IPS DF 6.9 (cell line): ENCODE measurements at regions not wholly inside any gene's neighbourhood (a gene's known extent, or its start where the extent isn't known, plus 50 kb on each side); places are given as distances from the start of the nearest gene placed in this dataset.

Source experiments
- DNase-seq: peaks from one replicate; pipeline ENCODE4 v3.0.0-alpha.2; 2013; ENCODE audit warnings: low read depth, low spot score
- H3K27ac ChIP-seq: one replicate; pipeline ENCODE4 v1.5.1; 2013; ENCODE audit warnings: low read length, control low read depth
- H3K27me3 ChIP-seq: 2 replicates; pipeline ENCODE4 v1.6.1; 2013; ENCODE audit warnings: mild to moderate bottlenecking, low read length; ENCODE audit not compliant: control insufficient read depth, insufficient read depth
- H3K36me3 ChIP-seq: 2 replicates; pipeline ENCODE4 v1.6.1; 2013; ENCODE audit warnings: low read length; ENCODE audit not compliant: control insufficient read depth, insufficient read depth
- H3K4me1 ChIP-seq: 2 replicates; pipeline ENCODE4 v1.6.1; 2013; ENCODE audit warnings: low read length; ENCODE audit not compliant: control insufficient read depth, insufficient read depth
- H3K4me3 ChIP-seq: 2 replicates; pipeline ENCODE4 v1.5.1; 2013; ENCODE audit warnings: mild to moderate bottlenecking, low read length
- H3K9me3 ChIP-seq: 2 replicates; pipeline ENCODE4 v1.6.1; 2013; ENCODE audit warnings: low read length, inconsistent platforms; ENCODE audit not compliant: control insufficient read depth, insufficient read depth
- WGBS: extraction: QIAGEN DNeasy Blood & Tissue Kit; methylation state at CpG from one replicate; pipeline ENCODE4 v1.1.7; 2013; ENCODE audit warnings: mixed read lengths, missing lambda C conversion rate; ENCODE audit not compliant: insufficient read length, insufficient coverage; 5-methylcytosine and 5-hydroxymethylcytosine counted together

- Histone ChIP-seq H3K27ac (no peak overlapping the region), H3K27me3 (no peaks in the 10 kb centered on the region), H3K4me3 (no peak overlapping the region), H3K9me3 (no peaks in the 10 kb centered on the region), H3K36me3 (no peaks in the 10 kb centered on the region), H3K4me1 (peaks cover 2% of the 10 kb centered on the region; the same call in 1 of the 2 replicates)
- no CpG with 5 or more reads among the region's 25 CpGs for WGBS
- DNase-seq: no peak
These were observed 166.1 kb upstream of the ZC3H12A start for GRCh38 chr1:37308031-37308960.

DNA sequence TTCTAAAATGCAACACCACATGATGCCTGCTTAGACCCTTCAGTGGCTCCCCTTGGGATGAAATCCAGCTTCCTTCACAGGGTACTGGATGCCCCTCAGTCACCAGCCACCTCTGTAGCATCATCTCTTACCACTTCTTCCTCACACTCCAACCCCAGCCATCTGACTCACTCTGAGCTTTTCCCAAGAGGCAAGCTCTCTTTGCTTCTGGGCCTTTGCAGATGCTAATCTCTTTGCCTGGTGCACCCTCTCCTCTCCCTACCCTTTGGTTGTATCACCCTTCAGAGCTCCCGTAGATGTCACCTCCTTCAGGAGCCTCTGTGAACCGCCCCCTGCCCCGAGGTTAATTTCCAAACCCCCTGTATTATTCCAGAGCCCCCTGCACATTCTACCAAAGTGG is 164.8 kb upstream of the ZC3H12A start:
- no peak overlapping the region for H3K4me3 ChIP-seq
- no peak for DNase-seq
- no peaks in the 10 kb centered on the region for H3K9me3 ChIP-seq
- no CpG with 5 or more reads among the region's 3 CpGs for WGBS
- no peaks in the 10 kb centered on the region for H3K36me3 ChIP-seq
- no peaks in the 10 kb centered on the region for H3K27me3 ChIP-seq
- no peak overlapping the region for H3K27ac ChIP-seq
- peaks cover 3% of the 10 kb centered on the region for H3K4me1 ChIP-seq

GRCh38 chr1:37310064-37310463 is 164.3 kb upstream of the ZC3H12A start:
- no peaks in the 10 kb centered on the region for H3K9me3 ChIP-seq
- 100% methylated on average over 1 of the region's 13 CpGs for WGBS
- H3K36me3 ChIP-seq: no peaks in the 10 kb centered on the region
- peaks cover 3% of the 10 kb centered on the region for H3K4me1 ChIP-seq
- no peak for DNase-seq
- H3K27me3 ChIP-seq: no peaks in the 10 kb centered on the region
- no peak overlapping the region for H3K4me3 ChIP-seq
- H3K27ac ChIP-seq: no peak overlapping the region

DNA sequence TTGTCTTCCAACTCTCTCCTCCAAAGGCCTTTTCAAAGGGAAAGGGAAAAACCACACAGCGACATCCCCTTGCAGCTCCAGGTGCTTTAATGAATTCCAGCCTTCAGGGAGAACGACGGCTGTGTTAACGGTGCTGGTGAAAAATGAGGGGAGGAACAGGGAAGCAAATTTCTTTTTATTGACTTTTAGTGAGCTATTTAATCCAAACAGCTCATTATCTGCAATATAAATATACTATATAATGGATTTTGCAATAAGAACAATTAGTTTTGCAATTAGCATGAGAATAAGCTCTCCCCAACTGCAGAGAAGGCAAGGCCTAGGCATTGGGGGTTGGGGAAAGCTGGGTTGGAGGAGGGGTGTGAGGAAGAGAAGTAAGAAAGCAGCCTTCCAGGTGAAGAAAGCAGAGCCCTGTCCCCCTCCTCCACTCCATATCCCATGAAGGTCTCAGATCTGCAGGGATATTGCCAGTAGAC is 159.0 kb upstream of the ZC3H12A start:
- Histone ChIP-seq H3K27me3 (no peaks in the 10 kb centered on the region; the same call in 1 of the 2 replicates), H3K36me3 (no peaks in the 10 kb centered on the region), H3K9me3 (no peaks in the 10 kb centered on the region), H3K27ac (no peak overlapping the region), H3K4me3 (no peak overlapping the region), H3K4me1 (peaks cover 10% of the 10 kb centered on the region)
- DNase-seq: peak; percentile 47
- WGBS: no CpG with 5 or more reads among the region's 4 CpGs

GRCh38 chr1:37317870-37318467 is 156.4 kb upstream of the ZC3H12A start:
- peaks cover 10% of the 10 kb centered on the region; the same call in 1 of the 2 replicates for H3K4me1 ChIP-seq
- WGBS: no CpG with 5 or more reads among the region's 35 CpGs
- H3K27me3 ChIP-seq: no peaks in the 10 kb centered on the region; the same call in 1 of the 2 replicates
- no peaks in the 10 kb centered on the region for H3K36me3 ChIP-seq
- H3K9me3 ChIP-seq: no peaks in the 10 kb centered on the region
- H3K4me3 ChIP-seq: no peak overlapping the region
- DNase-seq: peak; percentile 37
- H3K27ac ChIP-seq: no peak overlapping the region

- Histone ChIP-seq H3K9me3 (no peaks in the 10 kb centered on the region), H3K27me3 (no peaks in the 10 kb centered on the region; the same call in 1 of the 2 replicates), H3K36me3 (no peaks in the 10 kb centered on the region), H3K4me1 (peaks cover 10% of the 10 kb centered on the region; the same call in 1 of the 2 replicates), H3K27ac (no peak overlapping the region), H3K4me3 (no peak overlapping the region)
- WGBS: no CpG with 5 or more reads among the region's 20 CpGs
- DNase-seq: no peak
These were observed 155.9 kb upstream of the ZC3H12A start for GRCh38 chr1:37318490-37318889.

- WGBS: no CpG with 5 or more reads among the region's 5 CpGs
- H3K9me3 ChIP-seq: no peaks in the 10 kb centered on the region
- no peak overlapping the region for H3K27ac ChIP-seq
- H3K4me1 ChIP-seq: peaks cover 9% of the 10 kb centered on the region; the same call in 1 of the 2 replicates
- H3K4me3 ChIP-seq: no peak overlapping the region
- no peaks in the 10 kb centered on the region; the same call in 1 of the 2 replicates for H3K27me3 ChIP-seq
- H3K36me3 ChIP-seq: no peaks in the 10 kb centered on the region
- no peak for DNase-seq
These were observed 155.1 kb upstream of the ZC3H12A start for GRCh38 chr1:37319284-37319683.

GRCh38 chr1:37323486-37324377 is 150.6 kb upstream of the ZC3H12A start:
- Histone ChIP-seq H3K4me3 (no peak overlapping the region), H3K27ac (no peak overlapping the region), H3K27me3 (no peaks in the 10 kb centered on the region), H3K4me1 (peaks cover 1% of the 10 kb centered on the region; the same call in 1 of the 2 replicates), H3K9me3 (no peaks in the 10 kb centered on the region), H3K36me3 (no peaks in the 10 kb centered on the region)
- DNase-seq: peak; percentile 20
- no CpG with 5 or more reads among the region's 19 CpGs for WGBS

DNA sequence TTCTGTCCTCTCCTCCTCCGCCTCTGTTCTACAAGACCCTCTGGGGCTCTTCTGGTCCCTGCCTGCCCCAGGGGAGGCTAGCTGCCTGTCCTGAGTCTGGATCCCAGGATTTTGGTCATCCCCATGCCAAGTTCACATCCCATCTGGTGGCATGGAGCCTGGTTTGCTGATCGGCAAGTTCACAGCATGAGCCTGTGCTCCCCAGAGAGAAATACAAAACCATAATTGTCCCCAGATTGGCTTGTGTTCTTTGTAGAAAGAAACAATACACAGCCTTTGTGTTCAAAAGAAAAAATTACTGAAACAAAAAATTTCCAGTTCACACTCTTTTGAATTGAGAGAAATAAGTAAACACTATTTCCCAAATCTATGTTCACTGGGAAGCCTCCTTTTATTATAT is 149.4 kb upstream of the ZC3H12A start:
- H3K36me3 ChIP-seq: no peaks in the 10 kb centered on the region
- no peak overlapping the region for H3K27ac ChIP-seq
- no peak overlapping the region for H3K4me3 ChIP-seq
- H3K27me3 ChIP-seq: no peaks in the 10 kb centered on the region
- WGBS: no CpG with 5 or more reads among the region's 2 CpGs
- no peaks in the 10 kb centered on the region for H3K9me3 ChIP-seq
- DNase-seq: no peak
- H3K4me1 ChIP-seq: no peaks in the 10 kb centered on the region
